ENCODE measurements at regions not wholly inside any gene's neighbourhood (a gene's known extent, or its start where the extent isn't known, plus 50 kb on each side); places are given as distances from the start of the nearest gene placed in this dataset.

- Histone ChIP-seq H3K79me2 (no peaks in the 10 kb centered on the region), H3K27ac (no peak overlapping the region), H3K9me2 (replicated peaks; ENCODE audit: insufficient read depth) (no peaks in the 10 kb centered on the region), H2AFZ (no peak overlapping the region), H3K4me1 (ENCODE audit: insufficient read depth) (no peaks in the 10 kb centered on the region), H3K4me3 (no peak overlapping the region), H3K9me3 (ENCODE audit: low read depth) (no peaks in the 10 kb centered on the region), H3K27me3 (no peaks in the 10 kb centered on the region), H3K4me2 (no peak overlapping the region), H4K20me1 (ENCODE audit: insufficient read depth, poor library complexity, severe bottlenecking) (no peaks in the 10 kb centered on the region), H3K36me3 (replicated peaks; ENCODE audit: insufficient read depth, low read depth) (no peaks in the 10 kb centered on the region)
- TF ChIP-seq CTCF (IDR thresholded peaks at IDR 0.05; ENCODE audit: poor library complexity) = no peak
- 87% methylated on average over 4 of the region's 4 CpGs for WGBS (ENCODE audit: low lambda C conversion rate, missing lambda C conversion rate)
- no peak for DNase-seq (ENCODE audit: low spot score)
These were observed 190.4 kb downstream of the PAH start for GRCh38 chr12:102726686-102727085.

- Histone ChIP-seq H3K9me3 (ENCODE audit: low read depth) (no peaks in the 10 kb centered on the region), H3K36me3 (replicated peaks; ENCODE audit: insufficient read depth, low read depth) (no peaks in the 10 kb centered on the region), H3K27me3 (no peaks in the 10 kb centered on the region), H3K4me1 (ENCODE audit: insufficient read depth) (no peaks in the 10 kb centered on the region), H3K79me2 (no peaks in the 10 kb centered on the region), H4K20me1 (ENCODE audit: insufficient read depth, poor library complexity, severe bottlenecking) (no peaks in the 10 kb centered on the region), H3K4me2 (no peak overlapping the region), H2AFZ (no peak overlapping the region), H3K9me2 (replicated peaks; ENCODE audit: insufficient read depth) (no peaks in the 10 kb centered on the region), H3K27ac (no peak overlapping the region), H3K4me3 (no peak overlapping the region)
- 95% methylated on average over 2 of the region's 2 CpGs for WGBS (ENCODE audit: low lambda C conversion rate, missing lambda C conversion rate)
- no peak for TF ChIP-seq CTCF (IDR thresholded peaks at IDR 0.05; ENCODE audit: poor library complexity)
- no peak for TF ChIP-seq EZH2phosphoT487 (IDR thresholded peaks at IDR 0.05; ENCODE audit: low read depth, severe bottlenecking, unreplicated experiment)
- no peak for TF ChIP-seq EZH2 (IDR thresholded peaks at IDR 0.05; ENCODE audit: borderline replicate concordance)
- no peak for DNase-seq (ENCODE audit: low spot score)
These were observed 194.9 kb downstream of the PAH start for GRCh38 chr12:102722147-102722546.

GRCh38 chr12:102708108-102708507, 208.9 kb downstream of the PAH start:
- Histone ChIP-seq H3K4me3 (no peak overlapping the region), H3K36me3 (replicated peaks; ENCODE audit: insufficient read depth, low read depth) (no peaks in the 10 kb centered on the region), H3K4me2 (no peak overlapping the region), H3K4me1 (ENCODE audit: insufficient read depth) (no peaks in the 10 kb centered on the region), H2AFZ (no peak overlapping the region), H3K9me2 (replicated peaks; ENCODE audit: insufficient read depth) (no peaks in the 10 kb centered on the region), H3K79me2 (no peaks in the 10 kb centered on the region), H3K27me3 (no peaks in the 10 kb centered on the region), H4K20me1 (ENCODE audit: insufficient read depth, poor library complexity, severe bottlenecking) (no peaks in the 10 kb centered on the region), H3K9me3 (ENCODE audit: low read depth) (no peaks in the 10 kb centered on the region), H3K27ac (no peak overlapping the region)
- no peak for DNase-seq (ENCODE audit: low spot score)
- TF ChIP-seq CTCF (IDR thresholded peaks at IDR 0.05; ENCODE audit: poor library complexity) (no peak), EZH2phosphoT487 (IDR thresholded peaks at IDR 0.05; ENCODE audit: low read depth, severe bottlenecking, unreplicated experiment) (no peak), EZH2 (IDR thresholded peaks at IDR 0.05; ENCODE audit: borderline replicate concordance) (no peak)
- WGBS (ENCODE audit: low lambda C conversion rate, missing lambda C conversion rate) = 87% methylated on average over 3 of the region's 3 CpGs

GRCh38 chr12:102702447-102703114, 214.5 kb downstream of the PAH start:
- H3K9me2 ChIP-seq (replicated peaks; ENCODE audit: insufficient read depth) = no peaks in the 10 kb centered on the region
- no peak overlapping the region for H3K27ac ChIP-seq
- no peaks in the 10 kb centered on the region for H3K79me2 ChIP-seq
- H3K9me3 ChIP-seq (ENCODE audit: low read depth) = no peaks in the 10 kb centered on the region
- H3K4me1 ChIP-seq (ENCODE audit: insufficient read depth) = no peaks in the 10 kb centered on the region
- 68% methylated on average over 6 of the region's 6 CpGs for WGBS (ENCODE audit: low lambda C conversion rate, missing lambda C conversion rate)
- no peak overlapping the region for H2AFZ ChIP-seq
- H3K27me3 ChIP-seq = no peaks in the 10 kb centered on the region
- no peaks in the 10 kb centered on the region for H3K36me3 ChIP-seq (replicated peaks; ENCODE audit: insufficient read depth, low read depth)
- no peak overlapping the region for H3K4me2 ChIP-seq
- no peak for TF ChIP-seq EZH2phosphoT487 (IDR thresholded peaks at IDR 0.05; ENCODE audit: low read depth, severe bottlenecking, unreplicated experiment)
- peak; percentile 47 for TF ChIP-seq CTCF (IDR thresholded peaks at IDR 0.05; ENCODE audit: poor library complexity)
- no peak overlapping the region for H3K4me3 ChIP-seq
- DNase-seq (ENCODE audit: low spot score) = peak; percentile 57
- no peaks in the 10 kb centered on the region for H4K20me1 ChIP-seq (ENCODE audit: insufficient read depth, poor library complexity, severe bottlenecking)

Data from hepatocyte (in vitro differentiated cells).